ENCODE measurements at regions not wholly inside any gene's neighbourhood (a gene's known extent, or its start where the extent isn't known, plus 50 kb on each side); places are given as distances from the start of the nearest gene placed in this dataset.

- TF ChIP-seq CTCF (IDR thresholded peaks at IDR 0.05): no peak
- no peak for TF ChIP-seq POLR2A (IDR thresholded peaks at IDR 0.05)
Observed at GRCh38 chr10:36147529-36147928, 505.4 kb upstream of the FZD8 start.
